AG04449 (cell line): ENCODE measurements at regions not wholly inside any gene's neighbourhood (a gene's known extent, or its start where the extent isn't known, plus 50 kb on each side); places are given as distances from the start of the nearest gene placed in this dataset.

Experiments
- CTCF ChIA-PET: fragments of 350-600 bp; formaldehyde crosslinking; extraction: SDS; loops from one replicate; lab custom pipeline; 2021; ENCODE audit warnings: antibody characterized with exemption; lab: Yijun Ruan, JAX
- POLR2A ChIA-PET: fragments of 400-600, 350-600 bp; formaldehyde crosslinking; extraction: SDS; loops from one replicate; lab custom pipeline; 2020; ENCODE audit warnings: antibody characterized with exemption, inconsistent platforms; lab: Yijun Ruan, JAX
- DNase-seq: peaks from one replicate; pipeline ENCODE4 v3.0.0-alpha.2; 2010; ENCODE audit warnings: low read depth, low spot score
- H3K4me3 ChIP-seq: 2 replicates; pipeline ENCODE4 v1.5.1; 2011; ENCODE audit warnings: low read depth, mild to moderate bottlenecking, control low read depth, low read length
- TF ChIP-seq, protein P1 (sequence below): IDR thresholded peaks from one replicate; pipeline ENCODE4 v1.5.1; 2011; ENCODE audit warnings: mild to moderate bottlenecking, moderate library complexity, low read length, control low read depth, inconsistent platforms; ENCODE audit not compliant: insufficient read depth; ENCODE audit errors: missing control alignments

- POLR2A ChIA-PET, result no interaction called here
- TF ChIP-seq, protein P1, sequence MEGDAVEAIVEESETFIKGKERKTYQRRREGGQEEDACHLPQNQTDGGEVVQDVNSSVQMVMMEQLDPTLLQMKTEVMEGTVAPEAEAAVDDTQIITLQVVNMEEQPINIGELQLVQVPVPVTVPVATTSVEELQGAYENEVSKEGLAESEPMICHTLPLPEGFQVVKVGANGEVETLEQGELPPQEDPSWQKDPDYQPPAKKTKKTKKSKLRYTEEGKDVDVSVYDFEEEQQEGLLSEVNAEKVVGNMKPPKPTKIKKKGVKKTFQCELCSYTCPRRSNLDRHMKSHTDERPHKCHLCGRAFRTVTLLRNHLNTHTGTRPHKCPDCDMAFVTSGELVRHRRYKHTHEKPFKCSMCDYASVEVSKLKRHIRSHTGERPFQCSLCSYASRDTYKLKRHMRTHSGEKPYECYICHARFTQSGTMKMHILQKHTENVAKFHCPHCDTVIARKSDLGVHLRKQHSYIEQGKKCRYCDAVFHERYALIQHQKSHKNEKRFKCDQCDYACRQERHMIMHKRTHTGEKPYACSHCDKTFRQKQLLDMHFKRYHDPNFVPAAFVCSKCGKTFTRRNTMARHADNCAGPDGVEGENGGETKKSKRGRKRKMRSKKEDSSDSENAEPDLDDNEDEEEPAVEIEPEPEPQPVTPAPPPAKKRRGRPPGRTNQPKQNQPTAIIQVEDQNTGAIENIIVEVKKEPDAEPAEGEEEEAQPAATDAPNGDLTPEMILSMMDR, result no peak
- CTCF ChIA-PET, result no interaction called here
- no peak overlapping the region for H3K4me3 ChIP-seq
- no peak for DNase-seq
These were observed 1700.6 kb upstream of the TENM3 start for GRCh38 chr4:180542445-180543100.

DNA sequence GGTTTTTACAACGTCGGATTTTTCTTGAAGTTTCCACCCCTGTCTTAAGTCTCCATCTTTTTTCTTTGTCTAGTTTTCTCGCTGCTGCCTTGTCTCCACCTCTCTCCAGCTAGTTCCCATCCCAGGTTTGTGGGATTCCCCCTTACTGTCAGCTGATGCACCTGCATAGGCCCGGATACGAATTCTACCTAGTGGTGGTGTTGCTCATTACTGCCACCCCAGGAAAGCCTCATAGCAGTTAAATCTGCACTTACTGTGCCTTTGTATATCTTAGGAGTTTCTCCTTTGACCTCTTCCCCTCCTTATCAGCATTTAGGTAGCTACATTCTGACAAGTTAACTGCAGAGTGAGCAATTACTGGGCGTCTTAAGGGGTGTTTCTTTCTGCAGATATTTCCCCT is 1693.1 kb upstream of the TENM3 start:
- TF ChIP-seq, protein P1, result no peak
- POLR2A ChIA-PET, result no interaction called here
- CTCF ChIA-PET, result no interaction called here
- no peak overlapping the region for H3K4me3 ChIP-seq
- no peak for DNase-seq

DNA sequence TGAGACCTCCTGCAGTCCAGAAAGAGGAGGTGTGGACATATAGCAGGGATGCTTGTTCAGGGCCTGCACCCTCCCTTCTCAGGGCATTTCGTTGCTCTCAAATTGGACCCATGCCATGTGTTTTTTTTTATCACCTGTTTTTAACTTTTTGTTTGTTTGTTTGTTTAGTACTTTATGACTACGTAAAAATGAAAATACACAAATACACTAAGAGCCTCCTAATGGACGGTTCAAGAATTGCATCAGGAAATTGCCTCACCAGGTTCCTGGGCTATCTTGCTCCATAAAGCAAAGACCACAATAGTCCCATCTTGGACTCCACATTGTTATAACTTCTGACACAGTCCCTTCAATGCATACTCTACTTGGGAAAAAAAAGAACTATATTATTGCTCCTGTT is 1685.9 kb upstream of the TENM3 start:
- ChIA-PET CTCF (no interaction called here), POLR2A (no interaction called here)
- no peak overlapping the region for H3K4me3 ChIP-seq
- DNase-seq, result no peak
- TF ChIP-seq, protein P1, result no peak

GRCh38 chr4:180557950-180558349 is 1685.3 kb upstream of the TENM3 start:
- H3K4me3 ChIP-seq, result no peak overlapping the region
- POLR2A ChIA-PET, result no interaction called here
- TF ChIP-seq, protein P1, result no peak
- CTCF ChIA-PET, result no interaction called here
- DNase-seq, result no peak

DNA sequence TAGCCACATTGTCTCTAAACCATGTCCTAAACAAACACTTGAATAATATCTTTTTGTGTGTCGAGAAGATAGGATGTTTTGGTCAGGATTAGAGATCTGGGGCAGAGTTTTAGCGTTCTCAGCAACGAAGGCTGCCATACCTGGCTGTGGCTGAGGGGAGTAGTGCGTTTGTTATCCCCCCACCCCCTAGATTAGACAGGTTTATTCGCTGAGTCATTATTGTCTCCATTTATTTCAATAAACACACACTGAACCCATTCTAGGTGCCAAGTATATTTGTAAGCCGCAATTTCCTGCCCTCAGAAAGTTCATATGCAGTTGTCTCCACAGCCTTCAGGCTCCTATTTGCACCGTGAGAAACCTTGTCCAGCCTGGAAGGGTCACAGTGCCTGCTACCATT is 1684.8 kb upstream of the TENM3 start:
- TF ChIP-seq, protein P1, result no peak
- POLR2A ChIA-PET, result no interaction called here
- no peak for DNase-seq
- CTCF ChIA-PET, result no interaction called here
- no peak overlapping the region for H3K4me3 ChIP-seq

- no peak overlapping the region for H3K4me3 ChIP-seq
- CTCF ChIA-PET, result no interaction called here
- DNase-seq, result no peak
- TF ChIP-seq, protein P1, result no peak
- POLR2A ChIA-PET, result no interaction called here
These were observed 1682.3 kb upstream of the TENM3 start for GRCh38 chr4:180560896-180561295.
